Activated CD4-positive, CD25-positive, alpha-beta regulatory T cell treated with anti-CD3 and anti-CD28 coated beads, Interleukin-2, amount 50 U/mL, for 72 hours (primary cell): ENCODE measurements at regions not wholly inside any gene's neighbourhood (a gene's known extent, or its start where the extent isn't known, plus 50 kb on each side); places are given as distances from the start of the nearest gene placed in this dataset.
"Not testable (repeated sequence)": the region's sequence is repeated elsewhere in the genome, so short reads cannot be mapped to it uniquely, and the experiment has no call there.

ENCODE experiments used
- DNase-seq: peaks from one replicate; pipeline ENCODE4 v3.0.0; 2021

- DNase-seq, result not testable (repeated sequence)
These were observed 170.3 kb upstream of the FAM174A start for GRCh38 chr5:100364757-100365478.

- DNase-seq, result not testable (repeated sequence)
These were observed 170.8 kb upstream of the FAM174A start for GRCh38 chr5:100364343-100364742.

- not testable (repeated sequence) for DNase-seq
These were observed 175.2 kb upstream of the FAM174A start for GRCh38 chr5:100359998-100360397.

GRCh38 chr5:100346269-100346668 lies 188.9 kb upstream of the FAM174A start:
- not testable (repeated sequence) for DNase-seq

- DNase-seq, result not testable (repeated sequence)
These were observed 193.7 kb upstream of the FAM174A start for GRCh38 chr5:100341485-100341884.

GRCh38 chr5:100322483-100322882 lies 212.7 kb upstream of the FAM174A start:
- no peak for DNase-seq

GRCh38 chr5:100319885-100320284 lies 215.3 kb upstream of the FAM174A start:
- DNase-seq, result no peak

- no peak for DNase-seq
These were observed 221.5 kb upstream of the FAM174A start for GRCh38 chr5:100313657-100314056.

- no peak for DNase-seq
These were observed 223.4 kb upstream of the FAM174A start for GRCh38 chr5:100311806-100312205.

- no peak for DNase-seq
These were observed 229.2 kb upstream of the FAM174A start for GRCh38 chr5:100306000-100306399.

- DNase-seq, result no peak
These were observed 232.0 kb upstream of the FAM174A start for GRCh38 chr5:100303216-100303615.

- no peak for DNase-seq
These were observed 235.9 kb upstream of the FAM174A start for GRCh38 chr5:100299261-100299660.

- DNase-seq, result no peak
These were observed 259.1 kb upstream of the FAM174A start for GRCh38 chr5:100276071-100276470.

GRCh38 chr5:100275631-100276030 lies 259.5 kb upstream of the FAM174A start:
- DNase-seq, result no peak

GRCh38 chr5:100273846-100274580 lies 261.2 kb upstream of the FAM174A start:
- no peak for DNase-seq

- DNase-seq, result no peak
These were observed 265.0 kb upstream of the FAM174A start for GRCh38 chr5:100270023-100270771.

GRCh38 chr5:100260968-100261367 lies 274.2 kb upstream of the FAM174A start:
- no peak for DNase-seq

GRCh38 chr5:100252944-100253343 lies 282.2 kb upstream of the FAM174A start:
- no peak for DNase-seq

GRCh38 chr5:100252037-100252436 lies 283.1 kb upstream of the FAM174A start:
- DNase-seq, result no peak

- DNase-seq, result no peak
These were observed 285.3 kb upstream of the FAM174A start for GRCh38 chr5:100249884-100250269.

- no peak for DNase-seq
These were observed 285.8 kb upstream of the FAM174A start for GRCh38 chr5:100249211-100249883.

GRCh38 chr5:100232736-100233135 lies 302.4 kb upstream of the FAM174A start:
- DNase-seq, result no peak

- DNase-seq, result no peak
These were observed 346.4 kb upstream of the FAM174A start for GRCh38 chr5:100188778-100189177.
